CD4-positive, alpha-beta T cell treated with Interleukin-4 for 4 hours (primary cell): ENCODE measurements at regions not wholly inside any gene's neighbourhood (a gene's known extent, or its start where the extent isn't known, plus 50 kb on each side); places are given as distances from the start of the nearest gene placed in this dataset.

Experiments used
- DNase-seq: peaks from one replicate; pipeline ENCODE4 v3.0.0-alpha.2; 2020

- peak; percentile 22 for DNase-seq
Observed at GRCh38 chrX:20515841-20516461, 249.2 kb upstream of the RPS6KA3 start.

- DNase-seq, result no peak
Observed at GRCh38 chrX:20514358-20514757, 247.6 kb upstream of the RPS6KA3 start.

GRCh38 chrX:20513185-20513584 lies 246.5 kb upstream of the RPS6KA3 start:
- DNase-seq, result no peak

GRCh38 chrX:20511792-20512191 lies 245.1 kb upstream of the RPS6KA3 start:
- DNase-seq, result no peak

GRCh38 chrX:20507901-20508620 lies 241.4 kb upstream of the RPS6KA3 start:
- DNase-seq, result no peak

- DNase-seq, result no peak
Observed at GRCh38 chrX:20506739-20507138, 240.0 kb upstream of the RPS6KA3 start.

GRCh38 chrX:20500949-20501348 lies 234.2 kb upstream of the RPS6KA3 start:
- DNase-seq, result no peak

- peak; percentile 13 for DNase-seq
Observed at GRCh38 chrX:20500171-20500865, 233.6 kb upstream of the RPS6KA3 start.

- DNase-seq, result no peak
Observed at GRCh38 chrX:20499763-20500162, 233.1 kb upstream of the RPS6KA3 start.

- no peak for DNase-seq
Observed at GRCh38 chrX:20498851-20499635, 232.3 kb upstream of the RPS6KA3 start.

GRCh38 chrX:20495575-20495974 lies 228.9 kb upstream of the RPS6KA3 start:
- no peak for DNase-seq

GRCh38 chrX:20488473-20488872 lies 221.8 kb upstream of the RPS6KA3 start:
- DNase-seq, result no peak

- DNase-seq, result no peak
Observed at GRCh38 chrX:20487227-20487626, 220.5 kb upstream of the RPS6KA3 start.

GRCh38 chrX:20481632-20482031 lies 214.9 kb upstream of the RPS6KA3 start:
- no peak for DNase-seq

GRCh38 chrX:20479896-20480295 lies 213.2 kb upstream of the RPS6KA3 start:
- no peak for DNase-seq

GRCh38 chrX:20479048-20479447 lies 212.3 kb upstream of the RPS6KA3 start:
- DNase-seq, result no peak

- no peak for DNase-seq
Observed at GRCh38 chrX:20477836-20478524, 211.3 kb upstream of the RPS6KA3 start.

GRCh38 chrX:20477219-20477618 lies 210.5 kb upstream of the RPS6KA3 start:
- no peak for DNase-seq

GRCh38 chrX:20472620-20473258 lies 206.0 kb upstream of the RPS6KA3 start:
- no peak for DNase-seq

GRCh38 chrX:20472148-20472547 lies 205.4 kb upstream of the RPS6KA3 start:
- no peak for DNase-seq

GRCh38 chrX:20471483-20471882 lies 204.8 kb upstream of the RPS6KA3 start:
- no peak for DNase-seq
